ENCODE measurements at regions not wholly inside any gene's neighbourhood (a gene's known extent, or its start where the extent isn't known, plus 50 kb on each side); places are given as distances from the start of the nearest gene placed in this dataset.
"Not testable (repeated sequence)": the region's sequence is repeated elsewhere in the genome, so short reads cannot be mapped to it uniquely, and the experiment has no call there.

DNA sequence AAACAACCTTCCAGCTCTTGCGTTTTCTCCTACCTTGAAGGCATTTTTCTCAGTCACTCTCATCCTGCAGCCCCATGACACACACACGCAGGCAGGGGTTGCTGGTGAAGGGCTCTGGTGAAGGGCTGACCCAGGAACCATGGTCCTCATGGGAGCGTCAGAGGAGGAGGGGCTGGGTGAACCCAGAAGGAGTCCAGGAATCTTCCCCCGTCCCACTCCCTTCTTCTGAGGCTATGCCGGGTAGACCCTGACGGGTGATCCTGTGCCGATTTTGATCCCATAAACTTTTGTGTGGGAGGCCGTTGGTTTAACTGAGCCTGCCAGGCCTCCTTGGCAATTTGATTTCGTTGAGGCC, 278.4 kb upstream of the FOXF1 start:
- WGBS = 87% methylated on average over 9 of the region's 9 CpGs
- no peak overlapping the region for H3K4me3 ChIP-seq (ENCODE audit: low read length)
- no peaks in the 10 kb centered on the region for H3K27me3 ChIP-seq (ENCODE audit: insufficient read depth, low read length)
- H3K9ac ChIP-seq (ENCODE audit: low read depth, low read length) = no peak overlapping the region
- no peak overlapping the region for H3K27ac ChIP-seq (ENCODE audit: low read depth, low read length)
- H3K9me3 ChIP-seq (ENCODE audit: insufficient read depth, low read depth, low read length) = peaks cover 11% of the 10 kb centered on the region
- no peaks in the 10 kb centered on the region for H3K36me3 ChIP-seq (ENCODE audit: insufficient read depth, low read length)
- no peaks in the 10 kb centered on the region for H3K4me1 ChIP-seq (ENCODE audit: insufficient read depth, low read length)

DNA sequence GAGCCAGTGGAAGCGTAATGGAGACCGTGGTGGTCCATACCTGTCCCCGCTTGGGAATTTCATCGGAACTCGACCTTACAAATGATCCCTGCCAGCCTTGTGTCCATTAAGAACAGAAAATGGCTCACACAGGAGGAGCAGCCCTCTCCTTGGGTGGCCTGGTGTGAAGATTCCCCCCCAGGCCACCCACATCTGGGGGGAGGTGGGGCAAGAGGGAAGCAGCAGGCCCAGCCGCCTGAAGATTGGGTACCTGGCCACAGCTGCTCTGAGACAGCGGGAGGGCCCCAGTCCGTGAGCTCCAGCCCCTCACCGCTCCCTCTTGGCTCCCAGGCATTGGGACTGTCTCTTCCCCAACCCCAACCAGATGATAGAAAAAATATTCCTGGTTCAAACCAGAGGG, 277.8 kb upstream of the FOXF1 start:
- Histone ChIP-seq H3K4me3 (ENCODE audit: low read length) (no peak overlapping the region), H3K9me3 (ENCODE audit: insufficient read depth, low read depth, low read length) (peaks cover 11% of the 10 kb centered on the region), H3K27me3 (ENCODE audit: insufficient read depth, low read length) (no peaks in the 10 kb centered on the region), H3K36me3 (ENCODE audit: insufficient read depth, low read length) (no peaks in the 10 kb centered on the region), H3K27ac (ENCODE audit: low read depth, low read length) (no peak overlapping the region), H3K4me1 (ENCODE audit: insufficient read depth, low read length) (no peaks in the 10 kb centered on the region), H3K9ac (ENCODE audit: low read depth, low read length) (no peak overlapping the region)
- WGBS = 94% methylated on average over 9 of the region's 9 CpGs

DNA sequence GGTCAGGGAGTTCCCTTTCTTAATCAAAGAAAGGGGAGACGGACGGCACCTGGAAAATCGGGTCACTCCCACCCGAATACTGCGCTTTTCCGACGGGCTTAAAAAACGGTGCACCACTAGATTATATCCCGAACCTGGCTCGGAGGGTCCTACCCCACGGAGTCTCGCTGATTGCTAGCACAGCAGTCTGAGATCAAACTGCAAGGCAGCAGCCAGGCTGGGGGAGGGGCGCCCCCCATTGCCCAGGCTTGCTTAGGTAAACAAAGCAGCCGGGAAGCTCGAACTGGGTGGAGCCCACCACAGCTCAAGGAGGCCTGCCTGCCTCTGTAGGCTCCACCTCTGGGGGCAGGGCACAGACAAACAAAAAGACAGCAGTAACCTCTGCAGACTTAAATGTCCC, 276.8 kb upstream of the FOXF1 start:
- H3K36me3 ChIP-seq (ENCODE audit: insufficient read depth, low read length); H3K9ac ChIP-seq (ENCODE audit: low read depth, low read length); H3K27me3 ChIP-seq (ENCODE audit: insufficient read depth, low read length); H3K4me1 ChIP-seq (ENCODE audit: insufficient read depth, low read length); H3K27ac ChIP-seq (ENCODE audit: low read depth, low read length); H3K4me3 ChIP-seq (ENCODE audit: low read length): not testable (repeated sequence)
- H3K9me3 ChIP-seq (ENCODE audit: insufficient read depth, low read depth, low read length) = peaks cover 11% of the 10 kb centered on the region
- 48% methylated on average over 10 of the region's 15 CpGs for WGBS

DNA sequence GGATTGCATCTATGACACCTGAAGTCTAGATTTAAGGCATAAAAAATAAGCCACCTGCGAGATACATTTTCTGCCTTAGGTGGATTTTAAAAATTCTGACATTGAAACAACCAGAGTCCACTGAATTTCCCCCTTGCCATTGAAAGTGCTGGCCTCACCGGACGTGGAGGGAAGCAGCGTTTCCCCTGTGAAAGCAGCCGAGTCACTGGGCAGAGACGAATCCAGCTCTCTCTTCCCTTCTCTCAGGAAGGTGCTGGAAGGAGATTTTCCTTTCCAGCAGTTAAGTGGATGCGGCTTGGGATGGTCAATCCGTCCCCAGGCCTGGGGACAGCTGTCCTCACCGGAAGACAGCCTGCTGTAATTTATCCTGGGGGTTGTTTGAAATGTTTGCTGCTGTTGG, 270.9 kb upstream of the FOXF1 start:
- Histone ChIP-seq H3K4me3 (ENCODE audit: low read length) (no peak overlapping the region), H3K9ac (ENCODE audit: low read depth, low read length) (no peak overlapping the region), H3K9me3 (ENCODE audit: insufficient read depth, low read depth, low read length) (no peaks in the 10 kb centered on the region), H3K36me3 (ENCODE audit: insufficient read depth, low read length) (no peaks in the 10 kb centered on the region), H3K4me1 (ENCODE audit: insufficient read depth, low read length) (peaks cover 9% of the 10 kb centered on the region), H3K27ac (ENCODE audit: low read depth, low read length) (no peak overlapping the region), H3K27me3 (ENCODE audit: insufficient read depth, low read length) (no peaks in the 10 kb centered on the region)
- WGBS = 63% methylated on average over 9 of the region's 9 CpGs

DNA sequence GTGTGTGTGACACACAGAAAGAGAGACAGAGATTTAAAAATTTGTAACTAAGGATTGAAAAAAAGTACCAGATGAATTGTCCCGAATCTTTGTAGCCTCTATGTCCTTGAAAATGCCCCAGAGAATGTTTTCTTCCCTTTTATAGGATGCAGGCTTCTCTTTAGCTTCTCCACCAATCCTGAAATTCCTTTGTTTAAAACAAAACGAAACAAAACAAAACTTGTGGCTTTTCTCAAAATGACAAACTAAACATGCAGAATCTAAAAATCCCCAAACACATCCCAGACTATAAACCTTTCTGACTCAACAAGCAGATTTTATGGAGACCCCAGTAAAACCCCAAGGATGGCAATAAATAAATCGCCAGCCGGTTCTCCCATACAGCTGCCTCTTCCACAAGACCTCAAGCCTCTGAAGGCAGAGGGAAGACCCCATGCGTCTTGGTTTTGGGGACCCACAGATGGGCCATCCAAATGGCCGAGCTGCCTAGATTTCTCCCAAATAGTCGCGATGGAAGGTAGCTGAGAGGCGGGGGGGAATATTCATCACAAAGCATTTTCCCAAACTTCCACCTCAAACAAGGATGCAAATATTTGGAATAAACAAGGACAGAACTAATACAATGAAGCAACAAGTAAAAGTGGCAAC, 269.5 kb upstream of the FOXF1 start:
- H3K4me1 ChIP-seq (ENCODE audit: insufficient read depth, low read length) = peaks cover 9% of the 10 kb centered on the region
- peaks cover 4% of the 10 kb centered on the region; the same call in 1 of the 2 replicates for H3K9me3 ChIP-seq (ENCODE audit: insufficient read depth, low read depth, low read length)
- no peak overlapping the region for H3K4me3 ChIP-seq (ENCODE audit: low read length)
- no peaks in the 10 kb centered on the region for H3K36me3 ChIP-seq (ENCODE audit: insufficient read depth, low read length)
- no peaks in the 10 kb centered on the region for H3K27me3 ChIP-seq (ENCODE audit: insufficient read depth, low read length)
- 77% methylated on average over 6 of the region's 9 CpGs for WGBS
- H3K27ac ChIP-seq (ENCODE audit: low read depth, low read length) = no peak overlapping the region
- no peak overlapping the region for H3K9ac ChIP-seq (ENCODE audit: low read depth, low read length)

DNA sequence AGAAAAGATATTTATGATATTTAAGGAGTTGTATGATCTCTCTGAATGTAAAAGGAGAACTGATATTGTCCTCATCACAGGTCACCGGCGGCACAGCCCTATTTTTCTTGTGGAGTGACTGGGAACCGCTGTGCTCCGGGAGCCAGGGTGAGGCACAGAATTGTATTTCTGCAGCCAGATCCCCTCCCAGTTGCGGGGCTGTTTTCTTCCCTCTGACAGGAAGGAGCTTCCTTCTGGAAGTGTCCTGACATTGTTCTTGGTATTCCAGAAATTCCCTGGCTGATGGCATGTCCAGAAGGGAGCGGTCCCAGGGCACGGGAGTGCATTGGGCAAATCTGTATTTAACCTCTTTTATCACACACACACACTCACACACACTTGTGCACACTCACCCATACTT, 268.6 kb upstream of the FOXF1 start:
- Histone ChIP-seq H3K4me1 (ENCODE audit: insufficient read depth, low read length) (peaks cover 9% of the 10 kb centered on the region), H3K9me3 (ENCODE audit: insufficient read depth, low read depth, low read length) (peaks cover 4% of the 10 kb centered on the region; the same call in 1 of the 2 replicates), H3K27ac (ENCODE audit: low read depth, low read length) (no peak overlapping the region), H3K9ac (ENCODE audit: low read depth, low read length) (no peak overlapping the region), H3K27me3 (ENCODE audit: insufficient read depth, low read length) (no peaks in the 10 kb centered on the region), H3K4me3 (ENCODE audit: low read length) (no peak overlapping the region), H3K36me3 (ENCODE audit: insufficient read depth, low read length) (no peaks in the 10 kb centered on the region)
- WGBS = 81% methylated on average over 7 of the region's 7 CpGs

DNA sequence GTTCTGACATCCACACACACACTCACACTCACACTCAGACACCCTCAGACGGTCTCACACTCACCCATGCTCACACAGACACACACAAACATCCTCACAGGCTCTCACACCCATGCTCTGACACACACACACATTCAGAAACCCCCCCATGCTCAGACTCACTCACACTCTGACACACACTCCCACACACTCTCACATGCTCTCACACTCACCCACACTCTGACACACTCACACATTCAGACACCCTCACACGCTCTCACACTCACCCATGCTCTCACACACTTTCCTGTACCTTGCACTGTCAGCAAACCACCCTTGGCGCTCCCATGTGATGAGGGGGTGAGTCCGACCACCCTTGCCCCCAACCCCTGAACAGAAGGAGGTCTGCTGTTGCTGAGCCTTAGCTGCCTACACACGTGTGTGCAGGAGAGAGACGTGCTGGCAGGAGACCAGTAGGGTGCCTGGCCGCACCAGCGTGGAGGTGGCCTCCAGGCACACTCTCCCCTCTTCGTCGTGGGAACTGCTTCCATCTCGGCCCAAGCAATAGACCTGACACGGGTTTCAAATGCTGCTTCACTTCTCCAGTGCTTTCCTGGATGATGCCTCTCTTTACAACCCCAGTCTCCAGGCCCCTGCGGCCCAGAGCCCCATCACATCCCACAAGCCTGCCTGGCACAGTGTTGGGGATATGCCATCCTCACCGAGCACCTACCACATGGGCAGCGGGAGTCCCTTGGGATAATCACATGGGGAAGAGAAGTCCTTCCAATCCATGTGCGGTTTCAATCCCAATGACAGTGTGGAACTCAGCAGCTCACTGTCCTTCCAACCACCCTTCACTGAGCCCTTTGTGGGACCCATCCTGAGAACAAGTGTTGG, 267.8 kb upstream of the FOXF1 start:
- Histone ChIP-seq H3K27ac (ENCODE audit: low read depth, low read length) (no peak overlapping the region), H3K36me3 (ENCODE audit: insufficient read depth, low read length) (no peaks in the 10 kb centered on the region), H3K9ac (ENCODE audit: low read depth, low read length) (no peak overlapping the region), H3K4me3 (ENCODE audit: low read length) (no peak overlapping the region), H3K9me3 (ENCODE audit: insufficient read depth, low read depth, low read length) (peaks cover 4% of the 10 kb centered on the region; the same call in 1 of the 2 replicates), H3K27me3 (ENCODE audit: insufficient read depth, low read length) (no peaks in the 10 kb centered on the region), H3K4me1 (ENCODE audit: insufficient read depth, low read length) (peaks cover 9% of the 10 kb centered on the region)
- 85% methylated on average over 16 of the region's 16 CpGs for WGBS

DNA sequence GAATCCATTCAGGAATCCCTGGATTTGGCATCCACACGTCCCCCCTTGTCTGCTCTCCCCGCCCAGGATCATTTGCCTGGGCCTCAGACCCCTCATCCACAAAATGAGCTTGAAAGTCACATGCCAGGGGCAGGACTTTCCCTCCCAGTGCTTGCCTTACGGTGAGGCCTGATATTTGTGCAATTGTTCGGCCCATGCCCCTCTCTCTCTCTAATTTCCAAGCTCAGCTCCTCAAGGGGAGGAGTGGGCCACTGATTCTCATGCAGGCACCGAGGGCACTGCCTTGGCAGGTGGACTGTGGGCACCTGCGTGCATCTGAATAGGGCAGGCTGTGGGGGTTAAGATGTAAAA, 267.2 kb upstream of the FOXF1 start:
- 85% methylated on average over 6 of the region's 6 CpGs for WGBS
- Histone ChIP-seq H3K36me3 (ENCODE audit: insufficient read depth, low read length) (no peaks in the 10 kb centered on the region), H3K9me3 (ENCODE audit: insufficient read depth, low read depth, low read length) (peaks cover 4% of the 10 kb centered on the region; the same call in 1 of the 2 replicates), H3K27me3 (ENCODE audit: insufficient read depth, low read length) (no peaks in the 10 kb centered on the region), H3K27ac (ENCODE audit: low read depth, low read length) (no peak overlapping the region), H3K4me1 (ENCODE audit: insufficient read depth, low read length) (peaks cover 9% of the 10 kb centered on the region), H3K9ac (ENCODE audit: low read depth, low read length) (no peak overlapping the region), H3K4me3 (ENCODE audit: low read length) (no peak overlapping the region)

DNA sequence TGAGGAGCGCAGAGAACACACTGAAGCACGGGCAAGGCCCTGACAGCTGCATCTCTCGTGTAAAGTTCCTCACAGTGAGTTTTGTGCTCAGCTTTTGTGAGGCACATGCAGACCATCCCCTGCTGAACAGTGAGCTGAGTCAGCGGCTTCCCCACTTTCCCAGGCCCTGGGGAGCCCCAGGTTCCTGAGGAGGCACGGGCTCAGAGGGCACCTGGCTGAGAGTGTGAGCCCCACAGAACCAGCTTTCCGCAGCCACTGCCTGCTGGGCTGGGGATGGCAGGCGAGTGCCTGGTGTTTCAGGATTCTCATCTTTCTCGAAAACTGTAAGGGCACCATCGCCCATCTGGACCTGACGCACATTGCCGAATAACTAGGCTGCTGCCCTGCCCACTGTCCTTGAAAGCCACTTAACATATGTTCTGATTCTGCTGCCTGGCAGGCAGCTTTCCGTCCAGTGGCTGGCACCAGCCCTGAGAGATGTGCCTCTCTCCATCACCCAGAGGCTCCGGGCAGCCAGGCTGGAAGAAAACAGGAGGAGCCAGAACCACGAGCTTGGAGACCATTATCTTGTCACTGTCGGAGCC, 266.7 kb upstream of the FOXF1 start:
- H3K4me1 ChIP-seq (ENCODE audit: insufficient read depth, low read length) = peaks cover 9% of the 10 kb centered on the region
- 86% methylated on average over 15 of the region's 15 CpGs for WGBS
- no peak overlapping the region for H3K9ac ChIP-seq (ENCODE audit: low read depth, low read length)
- H3K4me3 ChIP-seq (ENCODE audit: low read length) = no peak overlapping the region
- no peak overlapping the region for H3K27ac ChIP-seq (ENCODE audit: low read depth, low read length)
- H3K27me3 ChIP-seq (ENCODE audit: insufficient read depth, low read length) = no peaks in the 10 kb centered on the region
- H3K36me3 ChIP-seq (ENCODE audit: insufficient read depth, low read length) = no peaks in the 10 kb centered on the region
- H3K9me3 ChIP-seq (ENCODE audit: insufficient read depth, low read depth, low read length) = peaks cover 4% of the 10 kb centered on the region; the same call in 1 of the 2 replicates

DNA sequence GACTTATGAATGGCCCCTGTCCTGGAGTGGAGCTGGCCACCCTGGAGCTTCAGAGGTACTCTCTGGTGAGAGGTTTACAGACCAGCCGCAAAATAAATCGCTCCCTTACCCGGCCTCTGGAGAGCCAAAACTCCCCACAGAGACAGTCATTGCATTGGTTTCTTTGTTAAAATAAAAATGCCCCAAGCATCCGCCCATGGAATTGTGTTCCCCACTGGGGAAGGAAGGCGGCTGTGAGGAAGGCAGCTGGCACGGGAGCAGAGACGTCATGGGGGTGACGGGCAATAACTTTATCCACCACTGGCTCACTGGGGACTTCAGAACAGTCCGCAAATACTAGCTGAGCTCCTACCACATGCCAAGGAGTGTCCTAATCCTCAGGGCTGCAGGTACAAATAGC, 266.2 kb upstream of the FOXF1 start:
- no peaks in the 10 kb centered on the region for H3K27me3 ChIP-seq (ENCODE audit: insufficient read depth, low read length)
- no peak overlapping the region for H3K27ac ChIP-seq (ENCODE audit: low read depth, low read length)
- H3K9ac ChIP-seq (ENCODE audit: low read depth, low read length) = no peak overlapping the region
- peaks cover 9% of the 10 kb centered on the region for H3K4me1 ChIP-seq (ENCODE audit: insufficient read depth, low read length)
- H3K36me3 ChIP-seq (ENCODE audit: insufficient read depth, low read length) = no peaks in the 10 kb centered on the region
- H3K4me3 ChIP-seq (ENCODE audit: low read length) = no peak overlapping the region
- peaks cover 4% of the 10 kb centered on the region; the same call in 1 of the 2 replicates for H3K9me3 ChIP-seq (ENCODE audit: insufficient read depth, low read depth, low read length)
- 79% methylated on average over 9 of the region's 9 CpGs for WGBS

DNA sequence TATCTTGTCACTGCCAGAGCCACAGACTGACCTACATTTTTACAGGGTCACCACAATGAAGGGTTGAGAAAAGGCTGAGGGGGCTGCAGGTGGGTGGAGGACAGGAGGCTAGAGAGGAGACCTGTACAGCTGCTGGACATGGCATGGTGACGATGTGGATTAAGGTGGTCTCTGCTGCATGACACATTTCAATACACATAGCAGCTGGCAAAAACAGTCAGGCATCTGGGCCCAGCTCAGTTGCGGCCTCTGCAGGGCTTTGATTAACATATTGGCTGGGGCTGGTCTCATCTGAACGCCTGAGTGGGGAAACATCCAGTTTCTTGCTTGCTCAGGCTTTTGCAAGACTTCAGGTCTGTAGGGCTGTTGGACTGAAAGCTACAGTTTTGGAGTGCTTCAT, 265.4 kb upstream of the FOXF1 start:
- no peak overlapping the region for H3K27ac ChIP-seq (ENCODE audit: low read depth, low read length)
- H3K36me3 ChIP-seq (ENCODE audit: insufficient read depth, low read length) = no peaks in the 10 kb centered on the region
- H3K4me1 ChIP-seq (ENCODE audit: insufficient read depth, low read length) = peaks cover 6% of the 10 kb centered on the region
- H3K27me3 ChIP-seq (ENCODE audit: insufficient read depth, low read length) = no peaks in the 10 kb centered on the region; the same call in 1 of the 2 replicates
- WGBS = 95% methylated on average over 3 of the region's 3 CpGs
- H3K9me3 ChIP-seq (ENCODE audit: insufficient read depth, low read depth, low read length) = peaks cover 4% of the 10 kb centered on the region; the same call in 1 of the 2 replicates
- H3K9ac ChIP-seq (ENCODE audit: low read depth, low read length) = no peak overlapping the region
- no peak overlapping the region for H3K4me3 ChIP-seq (ENCODE audit: low read length)

Data from HUES64 (cell line).